ENCODE measurements at regions not wholly inside any gene's neighbourhood (a gene's known extent, or its start where the extent isn't known, plus 50 kb on each side); places are given as distances from the start of the nearest gene placed in this dataset.

DNA sequence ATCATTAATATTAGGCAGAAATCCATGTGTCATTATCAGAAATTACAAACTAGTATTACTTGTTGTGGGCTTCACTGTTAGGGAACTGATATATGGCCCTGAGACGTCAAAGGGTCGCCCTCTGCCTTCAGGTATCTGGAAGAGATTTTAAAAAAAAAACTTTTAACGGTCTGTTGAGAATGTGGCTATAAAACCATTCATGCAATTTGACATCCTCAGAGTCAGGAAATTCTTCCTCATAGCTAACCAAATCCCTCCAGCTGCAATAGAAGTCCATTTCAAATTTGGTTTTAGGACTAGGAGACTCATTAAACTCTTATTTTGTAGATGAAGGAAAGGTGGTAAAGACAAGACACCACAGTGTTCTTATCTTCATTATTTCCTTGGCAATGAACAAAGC, 194.2 kb upstream of the NOCT start:
- DNase-seq (ENCODE audit: insufficient read length, low spot score) (no peak), FAIRE-seq (no peak)
- TF ChIP-seq, protein P1, sequence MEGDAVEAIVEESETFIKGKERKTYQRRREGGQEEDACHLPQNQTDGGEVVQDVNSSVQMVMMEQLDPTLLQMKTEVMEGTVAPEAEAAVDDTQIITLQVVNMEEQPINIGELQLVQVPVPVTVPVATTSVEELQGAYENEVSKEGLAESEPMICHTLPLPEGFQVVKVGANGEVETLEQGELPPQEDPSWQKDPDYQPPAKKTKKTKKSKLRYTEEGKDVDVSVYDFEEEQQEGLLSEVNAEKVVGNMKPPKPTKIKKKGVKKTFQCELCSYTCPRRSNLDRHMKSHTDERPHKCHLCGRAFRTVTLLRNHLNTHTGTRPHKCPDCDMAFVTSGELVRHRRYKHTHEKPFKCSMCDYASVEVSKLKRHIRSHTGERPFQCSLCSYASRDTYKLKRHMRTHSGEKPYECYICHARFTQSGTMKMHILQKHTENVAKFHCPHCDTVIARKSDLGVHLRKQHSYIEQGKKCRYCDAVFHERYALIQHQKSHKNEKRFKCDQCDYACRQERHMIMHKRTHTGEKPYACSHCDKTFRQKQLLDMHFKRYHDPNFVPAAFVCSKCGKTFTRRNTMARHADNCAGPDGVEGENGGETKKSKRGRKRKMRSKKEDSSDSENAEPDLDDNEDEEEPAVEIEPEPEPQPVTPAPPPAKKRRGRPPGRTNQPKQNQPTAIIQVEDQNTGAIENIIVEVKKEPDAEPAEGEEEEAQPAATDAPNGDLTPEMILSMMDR (IDR thresholded peaks at IDR 0.05; ENCODE audit: insufficient read depth, missing control alignments): no peak

DNA sequence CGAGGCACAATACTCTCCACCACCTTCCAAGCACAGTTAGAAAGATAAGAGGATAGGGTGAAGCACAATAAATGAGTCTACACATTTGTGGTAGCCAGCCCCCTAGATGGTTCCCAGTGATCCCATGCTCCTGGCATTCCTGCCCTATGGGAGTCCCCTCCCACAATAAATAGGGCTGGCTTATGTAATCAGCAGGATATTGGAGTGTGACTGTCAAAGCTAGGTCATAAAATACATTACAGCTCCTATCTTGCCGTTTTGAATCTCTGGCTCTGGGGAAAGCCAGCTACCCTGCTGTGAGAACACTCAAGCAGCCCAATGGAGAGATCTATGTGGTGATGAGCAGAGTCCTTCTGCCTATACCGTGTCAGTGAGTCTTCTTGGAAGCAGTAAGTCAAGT, 198.7 kb upstream of the NOCT start:
- DNase-seq (ENCODE audit: insufficient read length, low spot score): no peak
- no peak for FAIRE-seq
- TF ChIP-seq, protein P1 (IDR thresholded peaks at IDR 0.05; ENCODE audit: insufficient read depth, missing control alignments): no peak

- TF ChIP-seq, protein P1 (IDR thresholded peaks at IDR 0.05; ENCODE audit: insufficient read depth, missing control alignments): no peak
- DNase-seq (ENCODE audit: insufficient read length, low spot score) (no peak), FAIRE-seq (no peak)
These were observed 199.8 kb upstream of the NOCT start for GRCh38 chr4:138815811-138816210.

DNA sequence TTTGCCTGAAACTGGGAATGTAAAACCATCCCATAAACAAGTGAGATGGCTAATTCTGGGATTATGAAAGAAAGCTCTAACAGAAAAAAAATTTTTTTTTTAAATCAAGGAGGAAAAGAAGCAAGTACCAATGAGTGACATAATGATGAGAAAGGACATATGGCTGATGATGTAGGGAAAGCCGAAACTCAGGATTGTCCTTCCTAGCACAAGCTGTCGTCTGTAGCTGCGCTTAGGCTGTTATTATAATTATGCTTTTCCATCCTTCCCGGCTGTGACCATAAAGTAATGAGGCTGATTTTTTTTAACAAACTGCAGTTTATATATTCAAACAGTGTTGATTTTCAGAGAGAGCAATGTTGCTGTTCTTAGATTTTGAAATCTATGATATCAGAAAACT, 209.8 kb upstream of the NOCT start:
- TF ChIP-seq, protein P1 (IDR thresholded peaks at IDR 0.05; ENCODE audit: insufficient read depth, missing control alignments): no peak
- FAIRE-seq (peak; percentile 90), DNase-seq (ENCODE audit: insufficient read length, low spot score) (no peak)

GRCh38 chr4:138804711-138805110, 210.9 kb upstream of the NOCT start:
- TF ChIP-seq, protein P1 (IDR thresholded peaks at IDR 0.05; ENCODE audit: insufficient read depth, missing control alignments): no peak
- FAIRE-seq (peak; percentile 53), DNase-seq (ENCODE audit: insufficient read length, low spot score) (no peak)

DNA sequence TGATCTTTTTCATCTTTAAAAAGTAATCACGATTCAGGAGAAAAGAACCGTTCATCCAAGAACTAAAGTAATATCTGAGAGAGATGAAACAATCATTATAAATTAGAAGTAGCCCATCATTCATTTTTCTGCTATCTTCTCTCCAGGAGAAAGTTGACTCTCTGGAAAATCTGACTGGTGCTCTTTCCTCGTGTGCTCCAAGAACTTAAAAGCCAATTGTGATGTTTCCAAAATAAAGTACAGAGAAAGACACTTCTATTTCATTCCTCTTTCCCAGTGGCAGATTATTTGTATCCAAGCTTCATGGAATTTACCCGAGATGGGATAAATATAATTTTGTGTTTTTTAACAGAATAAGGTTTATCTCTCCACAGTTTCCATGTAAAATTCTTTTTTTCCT, 212.5 kb upstream of the NOCT start:
- TF ChIP-seq, protein P1 (IDR thresholded peaks at IDR 0.05; ENCODE audit: insufficient read depth, missing control alignments): no peak
- FAIRE-seq (no peak), DNase-seq (ENCODE audit: insufficient read length, low spot score) (no peak)

DNA sequence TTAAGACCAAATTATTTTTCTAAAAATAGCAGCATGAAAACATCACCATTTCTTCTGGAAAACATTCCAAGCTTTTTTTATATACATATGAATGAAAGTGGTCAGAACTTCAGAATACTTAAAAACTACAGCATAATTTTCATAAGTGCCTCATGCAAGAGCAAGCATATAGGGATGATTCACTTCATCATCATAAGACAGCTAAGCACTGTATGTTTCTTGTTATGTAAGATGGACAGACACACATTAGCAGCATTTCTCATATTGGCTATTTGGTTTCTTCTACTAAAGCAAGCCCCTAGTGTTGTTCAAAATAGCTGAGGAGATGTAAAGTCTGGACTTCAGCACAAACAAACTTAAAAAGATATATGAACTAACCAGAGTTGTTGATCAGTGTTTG, 213.1 kb upstream of the NOCT start:
- TF ChIP-seq, protein P1 (IDR thresholded peaks at IDR 0.05; ENCODE audit: insufficient read depth, missing control alignments): no peak
- no peak for FAIRE-seq

More for the DNA sequence above, 213.1 kb upstream of the NOCT start:
- DNase-seq (ENCODE audit: insufficient read length, low spot score): no peak
